ENCODE measurements at regions not wholly inside any gene's neighbourhood (a gene's known extent, or its start where the extent isn't known, plus 50 kb on each side); places are given as distances from the start of the nearest gene placed in this dataset.

DNA sequence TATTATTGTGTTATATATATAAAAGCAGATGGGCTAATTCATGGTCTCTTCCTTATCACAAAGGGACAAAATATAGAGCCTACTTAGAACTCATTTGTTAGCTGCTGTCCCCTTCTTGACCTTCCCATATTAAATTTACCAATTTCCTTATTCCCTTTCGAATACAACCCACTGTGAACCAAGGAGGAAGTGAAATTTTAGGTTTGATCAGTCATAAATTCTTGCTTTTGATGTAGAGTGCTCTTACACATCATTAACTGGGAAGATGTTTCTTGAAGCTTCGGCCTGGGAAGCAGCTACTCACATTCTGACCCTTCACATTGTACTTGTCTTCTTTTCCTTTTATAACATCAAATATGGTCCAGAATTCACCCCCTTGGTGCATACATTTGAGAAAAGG is 579.0 kb downstream of the LRFN5 start:
- in situ Hi-C loops (cut with MboI; ENCODE audit: low sequenced_read_pairs): no loop called here
- no peaks in the 10 kb centered on the region for H3K27me3 ChIP-seq (ENCODE audit: low read depth)

DNA sequence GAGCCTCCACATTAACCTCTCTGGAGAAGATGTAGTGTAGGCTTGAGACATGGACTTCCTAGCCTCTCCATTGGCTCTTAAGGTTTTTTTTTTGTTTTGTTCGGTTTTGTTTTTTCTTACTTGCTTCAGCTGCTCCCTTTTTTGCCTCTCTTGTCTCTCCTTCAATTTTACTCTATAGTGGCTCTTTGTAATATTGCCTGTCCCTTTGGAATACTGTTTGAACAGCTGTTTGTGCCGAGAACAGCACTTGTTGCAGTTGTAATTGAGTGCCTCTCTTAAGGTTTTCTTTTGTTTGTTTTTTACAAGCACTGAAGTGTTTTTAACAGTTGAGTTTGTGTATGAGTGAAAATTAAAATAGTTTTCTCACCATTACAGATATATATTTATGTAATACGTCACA is 567.7 kb downstream of the LRFN5 start:
- H3K27me3 ChIP-seq (ENCODE audit: low read depth): no peaks in the 10 kb centered on the region
- no peaks in the 10 kb centered on the region for H3K36me3 ChIP-seq (replicated peaks)
- H3K4me1 ChIP-seq: no peaks in the 10 kb centered on the region
- H3K4me3 ChIP-seq: no peak overlapping the region
- DNase-seq (ENCODE audit: low spot score in 2 of 2): no peak
- H3K9me3 ChIP-seq: no peaks in the 10 kb centered on the region
- in situ Hi-C loops (cut with MboI; ENCODE audit: low sequenced_read_pairs): no loop called here

More for the DNA sequence above, 579.0 kb downstream of the LRFN5 start:
- Histone ChIP-seq H3K4me1 (no peaks in the 10 kb centered on the region), H3K36me3 (replicated peaks) (no peaks in the 10 kb centered on the region), H3K9me3 (no peaks in the 10 kb centered on the region), H3K4me3 (no peak overlapping the region)
- DNase-seq (ENCODE audit: low spot score in 2 of 2): no peak

DNA sequence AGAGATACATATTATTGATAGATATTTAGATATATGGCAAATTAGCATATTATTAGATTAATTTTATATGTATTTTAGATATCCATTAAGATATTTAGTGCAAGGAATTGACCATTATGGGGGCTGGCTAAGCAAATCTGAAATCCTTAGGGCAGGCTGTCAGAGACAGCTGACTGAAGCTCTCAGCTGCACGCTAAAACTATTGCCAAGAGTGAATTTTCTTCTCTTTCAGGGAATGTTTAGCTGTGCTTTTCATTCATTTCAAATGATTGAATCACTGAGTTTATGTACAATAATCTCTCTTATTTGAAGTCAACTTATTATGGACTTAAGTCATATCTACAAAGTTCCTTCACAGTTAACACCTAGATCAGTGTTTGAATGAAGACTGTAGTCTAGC is 566.5 kb downstream of the LRFN5 start:
- Histone ChIP-seq H3K4me3 (no peak overlapping the region), H3K4me1 (no peaks in the 10 kb centered on the region), H3K36me3 (replicated peaks) (no peaks in the 10 kb centered on the region), H3K27me3 (ENCODE audit: low read depth) (no peaks in the 10 kb centered on the region), H3K9me3 (no peaks in the 10 kb centered on the region)
- in situ Hi-C loops (cut with MboI; ENCODE audit: low sequenced_read_pairs): no loop called here
- no peak for DNase-seq (ENCODE audit: low spot score in 2 of 2)

DNA sequence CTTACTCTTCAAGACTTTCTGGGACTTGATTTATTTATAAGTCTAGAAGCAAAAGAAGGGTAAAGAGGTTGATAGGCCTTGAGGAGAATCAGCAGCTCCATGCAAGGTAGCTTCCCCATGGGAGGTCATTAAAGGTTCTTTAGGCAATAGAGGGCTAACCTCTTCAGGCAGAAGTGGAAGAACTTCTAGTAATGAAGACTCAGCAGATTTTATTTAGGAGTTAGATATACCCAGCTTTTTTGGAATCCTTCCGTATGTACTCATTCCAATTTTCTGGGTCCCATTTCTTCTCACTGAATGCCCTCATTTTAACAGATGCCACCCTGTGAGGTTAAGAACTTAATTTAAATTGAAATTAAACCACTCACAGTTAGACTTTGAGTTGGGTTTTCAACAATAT is 565.6 kb downstream of the LRFN5 start:
- in situ Hi-C loops (cut with MboI; ENCODE audit: low sequenced_read_pairs): no loop called here
- H3K36me3 ChIP-seq (replicated peaks): no peaks in the 10 kb centered on the region
- no peaks in the 10 kb centered on the region for H3K27me3 ChIP-seq (ENCODE audit: low read depth)
- H3K4me3 ChIP-seq: no peak overlapping the region
- no peaks in the 10 kb centered on the region for H3K4me1 ChIP-seq
- no peak for DNase-seq (ENCODE audit: low spot score in 2 of 2)
- no peaks in the 10 kb centered on the region for H3K9me3 ChIP-seq

DNA sequence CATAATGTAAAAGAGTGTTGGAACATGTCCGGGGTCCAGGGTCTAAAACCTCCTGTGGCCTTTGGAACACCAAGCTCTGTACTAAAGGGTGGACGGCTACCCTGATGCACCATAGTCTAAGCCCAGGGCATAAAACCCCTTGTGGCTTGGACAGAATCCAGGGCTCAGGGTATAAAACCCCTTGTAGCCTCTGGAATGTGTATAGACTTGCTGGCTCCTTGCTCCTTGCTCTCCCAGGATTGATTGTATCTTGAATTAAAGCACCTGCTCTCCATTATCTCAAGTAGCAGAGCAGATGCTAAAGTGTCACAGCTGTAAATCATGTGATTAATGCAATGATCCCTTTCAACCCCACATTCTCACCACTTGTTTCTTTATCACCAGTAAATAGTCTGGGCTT is 556.5 kb downstream of the LRFN5 start:
- Histone ChIP-seq H3K4me1 (no peaks in the 10 kb centered on the region), H3K36me3 (replicated peaks) (no peaks in the 10 kb centered on the region), H3K27me3 (ENCODE audit: low read depth) (no peaks in the 10 kb centered on the region), H3K4me3 (no peak overlapping the region), H3K9me3 (no peaks in the 10 kb centered on the region)
- in situ Hi-C loops (cut with MboI; ENCODE audit: low sequenced_read_pairs): no loop called here
- DNase-seq (ENCODE audit: low spot score in 2 of 2): no peak

DNA sequence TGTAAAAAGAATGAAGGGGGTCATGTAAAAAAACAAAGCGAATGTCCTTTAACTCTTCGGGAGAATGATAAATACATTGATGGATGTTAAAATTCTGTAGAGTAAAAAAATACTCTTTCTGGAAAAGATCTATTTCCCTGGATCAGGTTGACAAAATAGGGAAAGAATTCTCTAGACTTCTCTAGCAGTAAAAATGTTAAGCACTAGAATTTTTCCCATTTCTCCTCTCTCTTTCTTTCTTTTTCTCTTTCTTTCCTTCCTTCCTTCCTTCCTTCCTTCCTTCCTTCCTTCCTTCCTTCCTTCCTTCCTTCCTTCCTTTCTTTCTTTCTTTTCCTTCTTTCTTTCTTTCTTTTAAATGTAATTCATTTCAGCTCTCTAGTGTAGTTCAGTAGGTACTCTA is 552.5 kb downstream of the LRFN5 start:
- no peak for DNase-seq (ENCODE audit: low spot score in 2 of 2)
- in situ Hi-C loops (cut with MboI; ENCODE audit: low sequenced_read_pairs): no loop called here
- Histone ChIP-seq H3K4me3 (no peak overlapping the region), H3K4me1 (no peaks in the 10 kb centered on the region), H3K27me3 (ENCODE audit: low read depth) (no peaks in the 10 kb centered on the region), H3K36me3 (replicated peaks) (no peaks in the 10 kb centered on the region), H3K9me3 (no peaks in the 10 kb centered on the region)

DNA sequence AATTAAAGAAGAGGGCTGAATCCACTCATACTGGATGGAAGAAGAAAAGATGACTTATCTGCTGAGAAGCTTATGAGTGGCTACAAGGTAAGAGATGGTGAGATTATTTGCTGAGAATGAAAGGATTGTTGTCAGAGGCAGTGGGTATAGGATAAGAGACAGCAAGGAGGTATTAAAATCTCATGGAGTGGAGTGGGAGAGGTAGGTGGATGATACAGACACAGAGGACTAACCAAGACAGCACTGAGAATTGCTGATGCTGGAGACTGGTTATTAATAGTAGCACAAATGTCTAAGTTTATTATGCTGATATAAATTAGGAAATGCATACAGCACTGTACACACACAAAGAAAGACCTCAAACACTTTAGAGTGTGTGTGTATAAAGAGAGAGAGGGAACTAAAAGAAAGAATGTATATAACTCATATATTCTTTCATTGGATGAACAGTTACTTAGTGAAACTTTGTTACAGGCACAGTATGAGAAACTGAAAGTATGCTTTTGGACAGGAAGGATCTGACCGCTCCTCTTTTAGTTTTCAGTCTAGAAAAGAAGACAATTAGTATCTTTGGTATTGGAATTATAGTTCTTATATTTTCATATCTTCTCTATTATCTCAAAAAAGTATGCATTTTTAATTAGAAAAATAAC is 543.1 kb downstream of the LRFN5 start:
- H3K9me3 ChIP-seq: no peaks in the 10 kb centered on the region
- H3K27me3 ChIP-seq (ENCODE audit: low read depth): no peaks in the 10 kb centered on the region
- H3K4me3 ChIP-seq: no peak overlapping the region
- H3K4me1 ChIP-seq: no peaks in the 10 kb centered on the region
- DNase-seq (ENCODE audit: low spot score in 2 of 2): no peak
- no peaks in the 10 kb centered on the region for H3K36me3 ChIP-seq (replicated peaks)
- in situ Hi-C loops (cut with MboI; ENCODE audit: low sequenced_read_pairs): no loop called here

DNA sequence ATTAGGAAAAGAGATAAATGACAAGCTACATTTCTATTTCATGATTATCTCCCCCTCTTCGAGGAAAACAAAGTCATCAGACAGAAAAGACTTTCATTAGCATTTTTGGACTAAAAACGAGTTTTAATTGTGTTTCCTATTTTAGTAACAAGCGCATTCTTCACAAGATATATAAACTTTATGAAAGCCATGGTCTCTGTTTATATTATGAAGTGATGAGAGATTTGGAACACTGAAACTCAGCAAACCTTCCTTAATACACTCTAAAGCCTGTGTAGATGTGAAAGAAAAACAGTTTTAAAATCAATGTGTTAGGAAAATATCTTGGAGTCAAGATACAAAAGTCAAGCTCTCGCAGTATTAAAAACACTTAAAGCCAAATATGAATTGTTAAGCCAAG is 539.1 kb downstream of the LRFN5 start:
- Histone ChIP-seq H3K4me3 (no peak overlapping the region), H3K36me3 (replicated peaks) (no peaks in the 10 kb centered on the region), H3K4me1 (no peaks in the 10 kb centered on the region), H3K27me3 (ENCODE audit: low read depth) (no peaks in the 10 kb centered on the region), H3K9me3 (no peaks in the 10 kb centered on the region)
- DNase-seq (ENCODE audit: low spot score in 2 of 2): no peak
- in situ Hi-C loops (cut with MboI; ENCODE audit: low sequenced_read_pairs): no loop called here

DNA sequence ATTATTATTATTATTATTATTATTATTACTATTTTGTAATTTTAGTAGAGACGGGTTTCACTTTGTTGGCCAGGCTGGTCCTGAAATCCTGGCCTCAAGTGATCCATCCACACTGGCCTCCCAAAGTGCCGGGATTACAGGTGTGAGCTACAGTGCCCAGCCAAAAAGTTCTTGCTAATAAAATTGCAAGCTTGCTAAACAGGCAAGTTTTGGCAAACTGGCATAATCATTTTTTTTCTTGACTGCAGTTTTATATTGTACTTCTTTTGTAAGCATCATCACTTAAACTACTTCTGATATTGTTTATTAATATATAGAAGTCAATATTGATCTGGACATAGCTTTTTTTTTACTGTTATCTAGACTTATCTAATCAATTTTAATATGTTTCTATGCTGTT is 536.4 kb downstream of the LRFN5 start:
- no peak for DNase-seq (ENCODE audit: low spot score in 2 of 2)
- H3K36me3 ChIP-seq (replicated peaks): no peaks in the 10 kb centered on the region
- H3K9me3 ChIP-seq: no peaks in the 10 kb centered on the region
- no peak overlapping the region for H3K4me3 ChIP-seq
- no peaks in the 10 kb centered on the region for H3K27me3 ChIP-seq (ENCODE audit: low read depth)
- in situ Hi-C loops (cut with MboI; ENCODE audit: low sequenced_read_pairs): no loop called here
- H3K4me1 ChIP-seq: no peaks in the 10 kb centered on the region

DNA sequence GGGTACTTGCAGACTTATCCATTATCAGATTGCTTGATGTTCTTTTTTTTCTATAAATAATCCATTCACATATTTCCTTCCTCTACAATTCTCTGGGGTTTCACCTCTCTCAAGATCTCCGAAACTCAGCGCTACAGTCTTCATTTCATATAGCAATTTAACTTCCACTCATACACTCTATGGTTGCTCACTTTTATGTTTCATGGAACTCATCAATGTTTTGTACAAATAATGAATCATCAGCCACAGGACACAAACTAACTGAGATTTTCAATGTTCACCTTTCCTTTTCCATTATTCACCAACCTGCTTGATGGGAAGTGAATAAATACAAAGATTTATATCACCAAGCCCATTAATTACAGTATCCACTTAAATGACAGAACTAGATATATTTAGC is 534.7 kb downstream of the LRFN5 start:
- in situ Hi-C loops (cut with MboI; ENCODE audit: low sequenced_read_pairs): no loop called here
- Histone ChIP-seq H3K36me3 (replicated peaks) (no peaks in the 10 kb centered on the region), H3K9me3 (no peaks in the 10 kb centered on the region), H3K4me1 (no peaks in the 10 kb centered on the region), H3K4me3 (no peak overlapping the region), H3K27me3 (ENCODE audit: low read depth) (no peaks in the 10 kb centered on the region)
- DNase-seq (ENCODE audit: low spot score in 2 of 2): no peak

DNA sequence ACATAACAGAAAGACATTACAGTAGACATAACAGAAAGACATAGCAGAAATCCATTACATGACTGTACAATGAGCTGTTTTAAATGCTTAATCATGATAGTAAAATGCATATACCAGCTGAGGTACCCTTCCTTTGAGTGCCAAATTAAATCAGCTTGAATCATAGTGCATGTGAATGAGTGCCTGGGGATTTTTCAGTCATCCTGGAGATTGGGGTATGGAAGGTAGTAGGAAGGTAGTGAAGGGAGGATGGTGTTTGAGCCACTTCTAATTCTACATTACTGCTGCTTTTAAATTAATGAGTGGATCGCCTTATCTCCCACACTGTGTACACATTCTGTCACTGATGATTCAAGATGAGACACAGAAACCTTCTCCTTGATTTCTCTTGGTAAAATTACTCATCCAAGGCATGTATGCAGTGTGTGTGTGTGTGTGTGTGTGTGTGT is 534.2 kb downstream of the LRFN5 start:
- Histone ChIP-seq H3K36me3 (replicated peaks) (no peaks in the 10 kb centered on the region), H3K9me3 (no peaks in the 10 kb centered on the region), H3K27me3 (ENCODE audit: low read depth) (no peaks in the 10 kb centered on the region), H3K4me3 (no peak overlapping the region), H3K4me1 (no peaks in the 10 kb centered on the region)
- in situ Hi-C loops (cut with MboI; ENCODE audit: low sequenced_read_pairs): no loop called here
- no peak for DNase-seq (ENCODE audit: low spot score in 2 of 2)

DNA sequence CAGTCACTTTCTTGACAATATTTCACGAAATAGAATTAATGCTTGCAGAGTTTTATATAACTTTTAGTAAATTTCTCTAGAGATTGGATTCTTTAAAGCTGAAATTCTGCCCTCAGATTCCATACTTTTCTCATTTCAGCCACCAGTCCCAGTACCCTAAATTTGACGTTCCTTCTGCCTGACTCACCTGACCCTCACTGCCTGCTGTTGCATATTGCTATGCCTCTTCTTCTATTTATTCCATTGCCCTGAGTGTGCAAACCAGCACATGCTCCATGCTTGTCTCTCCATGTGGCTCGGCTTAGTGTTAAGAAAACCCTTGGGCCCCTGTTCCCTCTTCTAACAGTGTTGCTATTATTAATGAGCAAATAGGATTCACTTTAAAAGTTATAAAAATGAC is 533.3 kb downstream of the LRFN5 start:
- Histone ChIP-seq H3K4me3 (no peak overlapping the region), H3K9me3 (no peaks in the 10 kb centered on the region), H3K27me3 (ENCODE audit: low read depth) (no peaks in the 10 kb centered on the region), H3K36me3 (replicated peaks) (no peaks in the 10 kb centered on the region), H3K4me1 (no peaks in the 10 kb centered on the region)
- in situ Hi-C loops (cut with MboI; ENCODE audit: low sequenced_read_pairs): no loop called here
- DNase-seq (ENCODE audit: low spot score in 2 of 2): no peak

DNA sequence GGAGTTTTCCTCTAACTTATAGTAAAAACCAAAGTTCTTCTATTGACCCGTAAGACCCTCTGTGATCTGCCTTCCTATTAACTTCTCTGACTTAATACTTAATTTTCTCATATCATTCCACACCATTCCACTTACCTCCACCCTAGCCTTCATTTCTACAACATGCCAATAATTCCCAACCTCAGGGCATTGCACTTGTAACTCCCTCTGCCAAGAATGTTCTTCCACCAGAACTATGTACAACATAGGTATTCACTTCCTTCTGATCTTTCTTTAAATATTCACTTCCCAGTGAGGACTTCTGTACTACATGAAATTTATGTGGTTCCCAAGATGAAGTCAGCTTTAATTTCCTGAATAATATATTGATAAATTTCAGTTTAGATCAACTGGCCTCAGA is 531.7 kb downstream of the LRFN5 start:
- no peaks in the 10 kb centered on the region for H3K36me3 ChIP-seq (replicated peaks)
- no peak overlapping the region for H3K4me3 ChIP-seq
- H3K9me3 ChIP-seq: no peaks in the 10 kb centered on the region
- in situ Hi-C loops (cut with MboI; ENCODE audit: low sequenced_read_pairs): no loop called here
- no peak for DNase-seq (ENCODE audit: low spot score in 2 of 2)
- H3K27me3 ChIP-seq (ENCODE audit: low read depth): no peaks in the 10 kb centered on the region
- no peaks in the 10 kb centered on the region for H3K4me1 ChIP-seq

DNA sequence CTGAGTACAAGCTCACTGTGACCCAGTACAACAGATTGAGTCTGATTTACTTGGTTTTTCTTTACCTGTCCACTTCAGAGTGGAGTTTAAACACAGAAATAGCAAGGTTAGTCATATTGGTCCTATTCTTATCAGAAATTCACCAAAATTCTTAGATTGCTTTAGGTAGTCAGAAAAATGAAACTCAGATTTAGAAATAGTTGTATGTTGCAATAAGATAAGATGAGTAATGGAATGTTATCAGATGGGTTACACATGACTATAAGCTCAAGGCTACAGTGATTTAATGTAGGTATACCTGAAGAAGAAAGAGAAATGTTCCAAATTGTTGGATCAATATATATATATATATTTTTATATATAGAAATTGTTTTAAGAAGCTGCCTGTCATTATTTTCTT is 524.1 kb downstream of the LRFN5 start:
- Histone ChIP-seq H3K27me3 (ENCODE audit: low read depth) (no peaks in the 10 kb centered on the region), H3K4me1 (no peaks in the 10 kb centered on the region), H3K4me3 (no peak overlapping the region), H3K36me3 (replicated peaks) (no peaks in the 10 kb centered on the region), H3K9me3 (no peaks in the 10 kb centered on the region)
- no peak for DNase-seq (ENCODE audit: low spot score in 2 of 2)
- in situ Hi-C loops (cut with MboI; ENCODE audit: low sequenced_read_pairs): no loop called here

DNA sequence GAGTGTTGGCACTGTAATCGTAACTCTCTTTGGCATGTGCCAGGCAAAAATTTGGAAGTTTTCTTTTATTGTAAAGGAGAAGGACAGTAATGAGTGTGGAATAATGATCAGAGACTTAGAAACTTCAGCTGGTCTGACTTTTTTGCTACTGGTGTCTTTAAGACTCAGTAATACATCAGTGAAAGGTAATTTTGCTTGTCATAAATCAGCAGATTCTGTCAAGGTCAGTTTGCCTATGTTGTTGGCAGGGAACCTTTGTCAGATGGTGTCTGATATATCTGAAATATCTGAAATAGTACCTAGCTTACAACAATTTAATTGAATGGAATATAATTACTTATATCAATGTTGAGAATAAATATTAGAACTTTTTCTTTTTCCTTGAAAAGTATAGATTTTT is 516.9 kb downstream of the LRFN5 start:
- H3K36me3 ChIP-seq (replicated peaks): no peaks in the 10 kb centered on the region
- no peaks in the 10 kb centered on the region for H3K4me1 ChIP-seq
- no peak overlapping the region for H3K4me3 ChIP-seq
- no peaks in the 10 kb centered on the region for H3K27me3 ChIP-seq (ENCODE audit: low read depth)
- H3K9me3 ChIP-seq: no peaks in the 10 kb centered on the region
- in situ Hi-C loops (cut with MboI; ENCODE audit: low sequenced_read_pairs): no loop called here
- no peak for DNase-seq (ENCODE audit: low spot score in 2 of 2)

Measured in HAP-1 (cell line).